HG03039 (cell line): ENCODE measurements at regions not wholly inside any gene's neighbourhood (a gene's known extent, or its start where the extent isn't known, plus 50 kb on each side); places are given as distances from the start of the nearest gene placed in this dataset.
A peak's percentile ranks its signal among the peaks of the same experiment; 100 is the strongest.

Experiments used
- ATAC-seq: cut with Tn5 transposase; IDR thresholded peaks from one replicate; pipeline ENCODE4 v1.9.1; 2021; ENCODE audit warnings: mild to moderate bottlenecking, moderate library complexity; ENCODE audit not compliant: unreplicated experiment

GRCh38 chr6:112785408-112785807 lies 438.3 kb downstream of the RFPL4B start:
- ATAC-seq, result no peak

- no peak for ATAC-seq
Observed at GRCh38 chr6:112786801-112787200, 439.7 kb downstream of the RFPL4B start.

- ATAC-seq, result no peak
Observed at GRCh38 chr6:112787371-112787770, 440.2 kb downstream of the RFPL4B start.

- ATAC-seq, result no peak
Observed at GRCh38 chr6:112795316-112795715, 448.2 kb downstream of the RFPL4B start.

GRCh38 chr6:112796712-112797111 lies 449.6 kb downstream of the RFPL4B start:
- no peak for ATAC-seq

- no peak for ATAC-seq
Observed at GRCh38 chr6:112799889-112800288, 452.8 kb downstream of the RFPL4B start.

- no peak for ATAC-seq
Observed at GRCh38 chr6:112800439-112800838, 453.3 kb downstream of the RFPL4B start.

GRCh38 chr6:112800916-112801315 lies 453.8 kb downstream of the RFPL4B start:
- no peak for ATAC-seq

- no peak for ATAC-seq
Observed at GRCh38 chr6:112801468-112802080, 454.4 kb downstream of the RFPL4B start.

GRCh38 chr6:112802144-112802543 lies 455.0 kb downstream of the RFPL4B start:
- no peak for ATAC-seq

- ATAC-seq, result no peak
Observed at GRCh38 chr6:112804638-112805330, 457.7 kb downstream of the RFPL4B start.

GRCh38 chr6:112806163-112806865 lies 459.2 kb downstream of the RFPL4B start:
- no peak for ATAC-seq

- no peak for ATAC-seq
Observed at GRCh38 chr6:112821476-112821875, 474.3 kb downstream of the RFPL4B start.

GRCh38 chr6:112822769-112823168 lies 475.6 kb downstream of the RFPL4B start:
- ATAC-seq, result no peak

- ATAC-seq, result peak; percentile 84
Observed at GRCh38 chr6:112827793-112828192, 480.7 kb downstream of the RFPL4B start.

GRCh38 chr6:112831022-112831421 lies 483.9 kb downstream of the RFPL4B start:
- no peak for ATAC-seq

- no peak for ATAC-seq
Observed at GRCh38 chr6:112833581-112834131, 486.5 kb downstream of the RFPL4B start.

GRCh38 chr6:112835078-112835477 lies 487.9 kb downstream of the RFPL4B start:
- no peak for ATAC-seq

- ATAC-seq, result no peak
Observed at GRCh38 chr6:112839525-112839961, 492.4 kb downstream of the RFPL4B start.

GRCh38 chr6:112841553-112842329 lies 494.6 kb downstream of the RFPL4B start:
- peak; percentile 88 for ATAC-seq

- ATAC-seq, result peak; percentile 26
Observed at GRCh38 chr6:112842330-112842685, 495.2 kb downstream of the RFPL4B start.
